ENCODE measurements at regions not wholly inside any gene's neighbourhood (a gene's known extent, or its start where the extent isn't known, plus 50 kb on each side); places are given as distances from the start of the nearest gene placed in this dataset.

DNA sequence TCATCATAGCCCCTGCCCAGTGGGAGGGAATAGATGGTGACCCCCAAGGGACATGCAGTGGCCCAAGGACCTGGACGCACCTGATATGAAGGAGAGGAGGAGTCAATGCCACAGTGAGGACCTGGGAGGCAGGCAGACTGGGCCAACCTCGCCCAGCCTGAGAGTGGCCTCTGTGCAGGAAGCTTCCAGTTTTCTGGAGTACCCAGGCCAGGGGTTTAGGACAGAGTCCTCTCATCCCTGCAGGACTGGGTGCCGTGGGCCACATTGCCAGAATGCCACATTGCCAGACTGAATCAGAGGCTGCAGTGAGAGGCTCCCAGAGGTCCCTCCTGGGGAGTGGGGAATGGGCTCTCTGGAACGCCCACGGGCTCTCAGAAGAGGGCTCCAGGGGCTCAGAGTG, 82.9 kb upstream of the VSTM2B start:
- no peak overlapping the region for H3K27ac ChIP-seq
- H3K4me3 ChIP-seq = no peak overlapping the region
- no peak for DNase-seq (ENCODE audit: low spot score)
- TF ChIP-seq, protein P1, sequence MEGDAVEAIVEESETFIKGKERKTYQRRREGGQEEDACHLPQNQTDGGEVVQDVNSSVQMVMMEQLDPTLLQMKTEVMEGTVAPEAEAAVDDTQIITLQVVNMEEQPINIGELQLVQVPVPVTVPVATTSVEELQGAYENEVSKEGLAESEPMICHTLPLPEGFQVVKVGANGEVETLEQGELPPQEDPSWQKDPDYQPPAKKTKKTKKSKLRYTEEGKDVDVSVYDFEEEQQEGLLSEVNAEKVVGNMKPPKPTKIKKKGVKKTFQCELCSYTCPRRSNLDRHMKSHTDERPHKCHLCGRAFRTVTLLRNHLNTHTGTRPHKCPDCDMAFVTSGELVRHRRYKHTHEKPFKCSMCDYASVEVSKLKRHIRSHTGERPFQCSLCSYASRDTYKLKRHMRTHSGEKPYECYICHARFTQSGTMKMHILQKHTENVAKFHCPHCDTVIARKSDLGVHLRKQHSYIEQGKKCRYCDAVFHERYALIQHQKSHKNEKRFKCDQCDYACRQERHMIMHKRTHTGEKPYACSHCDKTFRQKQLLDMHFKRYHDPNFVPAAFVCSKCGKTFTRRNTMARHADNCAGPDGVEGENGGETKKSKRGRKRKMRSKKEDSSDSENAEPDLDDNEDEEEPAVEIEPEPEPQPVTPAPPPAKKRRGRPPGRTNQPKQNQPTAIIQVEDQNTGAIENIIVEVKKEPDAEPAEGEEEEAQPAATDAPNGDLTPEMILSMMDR (IDR thresholded peaks at IDR 0.05) = no peak

DNA sequence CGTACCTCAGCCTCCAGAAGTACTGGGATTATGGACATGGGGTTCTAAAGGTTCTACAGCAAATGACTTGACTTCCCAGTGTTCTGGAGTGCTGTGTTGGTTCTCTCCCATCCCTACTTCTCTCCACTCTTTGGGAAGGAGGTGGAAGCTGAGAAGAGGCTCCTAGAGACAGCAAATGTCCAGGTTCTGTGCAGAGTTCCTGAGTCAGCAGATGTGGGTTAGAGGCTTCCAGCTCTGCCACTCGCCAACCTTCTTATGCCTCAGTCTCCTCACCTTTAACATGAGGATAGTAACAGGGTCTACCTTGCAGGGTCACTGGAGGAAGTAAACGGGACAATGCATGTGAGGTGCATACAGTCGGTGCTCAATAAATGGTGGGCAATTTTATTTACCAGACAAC, 80.5 kb upstream of the VSTM2B start:
- no peak overlapping the region for H3K27ac ChIP-seq
- peak; percentile 35 for DNase-seq (ENCODE audit: low spot score)
- TF ChIP-seq, protein P1 (IDR thresholded peaks at IDR 0.05) = no peak
- no peak overlapping the region for H3K4me3 ChIP-seq

DNA sequence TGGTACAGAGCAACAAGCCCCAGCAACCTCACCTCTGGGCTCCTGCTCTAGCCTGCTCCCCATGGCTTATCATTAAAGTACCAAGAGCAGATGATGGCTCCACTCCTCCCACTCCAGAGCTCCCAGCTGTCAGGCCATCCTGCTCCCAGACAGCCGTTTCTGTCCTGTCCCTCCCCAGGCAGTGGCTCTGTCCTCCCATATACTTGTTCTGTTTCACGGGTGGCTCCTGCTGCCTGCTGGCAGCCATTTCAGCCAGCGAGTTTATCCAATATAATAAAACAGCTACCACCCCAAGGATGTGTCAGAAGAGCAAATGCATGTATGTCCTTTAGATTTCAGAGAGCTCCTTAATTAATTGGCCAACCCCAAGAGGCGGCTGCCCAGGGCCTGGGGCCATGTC, 79.4 kb upstream of the VSTM2B start:
- TF ChIP-seq, protein P1 (IDR thresholded peaks at IDR 0.05) = no peak
- Histone ChIP-seq H3K4me3 (no peak overlapping the region), H3K27ac (no peak overlapping the region)
- peak; percentile 16 for DNase-seq (ENCODE audit: low spot score)

DNA sequence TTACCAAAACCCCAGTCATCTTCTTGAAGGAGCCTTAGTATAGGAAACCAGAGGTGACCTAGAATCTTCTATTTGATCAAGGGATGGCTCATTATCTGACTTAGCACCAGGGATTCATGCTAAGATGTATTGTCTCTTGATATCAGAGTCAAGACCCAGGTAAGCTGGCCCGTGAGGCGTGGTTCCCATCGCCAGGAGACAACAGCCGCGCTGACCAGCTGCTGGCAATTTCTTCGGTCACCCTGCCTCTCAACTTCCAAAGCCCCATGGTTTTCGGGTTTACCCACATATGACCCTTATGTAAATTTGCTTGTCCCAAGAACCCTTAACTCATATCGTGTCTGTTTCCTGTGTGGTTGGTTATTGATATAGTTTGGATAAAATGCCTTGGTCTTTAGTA, 77.7 kb upstream of the VSTM2B start:
- H3K27ac ChIP-seq = no peak overlapping the region
- no peak for DNase-seq (ENCODE audit: low spot score)
- no peak overlapping the region for H3K4me3 ChIP-seq
- TF ChIP-seq, protein P1 (IDR thresholded peaks at IDR 0.05) = no peak

DNA sequence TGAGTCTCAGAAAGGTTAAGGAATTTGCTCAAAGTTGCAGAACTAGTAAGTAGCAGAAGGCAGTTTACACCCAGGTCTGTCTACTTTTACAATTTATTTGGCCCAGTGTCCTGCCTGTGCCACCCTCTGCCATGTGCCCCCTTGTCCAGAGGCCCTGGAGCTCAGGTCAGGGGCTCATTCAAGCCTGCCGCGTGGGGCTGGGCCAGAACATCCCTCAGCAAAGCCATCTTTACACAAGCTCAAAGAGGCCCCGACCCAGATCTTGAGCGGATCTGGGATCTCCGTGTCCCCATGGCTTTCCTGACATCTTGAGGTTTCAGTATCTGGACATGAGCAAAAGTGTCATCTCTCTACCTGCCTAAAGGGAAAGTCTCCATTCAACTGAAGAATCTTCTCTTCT, 76.4 kb upstream of the VSTM2B start:
- no peak overlapping the region for H3K4me3 ChIP-seq
- TF ChIP-seq, protein P1 (IDR thresholded peaks at IDR 0.05) = no peak
- H3K27ac ChIP-seq = no peak overlapping the region
- DNase-seq (ENCODE audit: low spot score) = peak; percentile 24

DNA sequence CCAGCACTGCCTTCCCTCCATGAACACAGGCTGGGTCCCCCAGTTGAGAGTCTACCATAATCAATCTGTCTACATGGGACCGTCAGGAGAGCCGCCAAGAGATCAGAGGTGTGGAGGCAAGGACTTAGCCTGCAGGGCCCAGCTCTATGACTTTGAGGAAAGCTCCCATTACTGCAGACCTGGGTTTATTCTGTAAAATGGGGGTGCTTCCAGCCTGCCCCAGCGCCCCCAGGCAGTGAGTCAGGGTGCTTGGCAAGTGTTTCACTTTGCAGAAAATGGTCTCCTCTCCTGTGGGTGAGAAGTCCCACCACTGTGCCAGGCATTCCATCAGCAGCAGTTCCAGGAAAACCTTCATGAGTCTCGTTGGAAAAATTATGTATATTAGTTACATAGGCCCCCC, 75.5 kb upstream of the VSTM2B start:
- Histone ChIP-seq H3K4me3 (no peak overlapping the region), H3K27ac (no peak overlapping the region)
- TF ChIP-seq, protein P1 (IDR thresholded peaks at IDR 0.05) = no peak
- DNase-seq (ENCODE audit: low spot score) = no peak

DNA sequence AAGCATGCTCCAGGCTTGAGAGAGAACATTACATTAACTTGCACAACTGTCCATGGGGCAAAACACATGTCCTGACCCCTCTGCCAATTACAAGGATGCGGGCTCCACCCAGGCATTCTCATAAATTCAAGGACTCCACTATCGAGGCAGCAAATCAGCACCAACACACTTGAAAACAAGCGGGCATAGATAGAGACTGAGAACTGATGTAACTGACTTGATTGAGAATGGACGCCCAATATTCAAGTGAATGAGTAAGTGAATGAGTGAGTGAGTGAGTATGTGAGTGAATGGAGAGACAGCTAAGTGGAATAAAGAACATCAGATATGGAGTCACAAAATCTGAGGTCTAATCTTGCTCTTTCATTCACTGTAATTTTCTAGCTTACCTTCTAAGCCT, 75.0 kb upstream of the VSTM2B start:
- no peak for DNase-seq (ENCODE audit: low spot score)
- no peak overlapping the region for H3K4me3 ChIP-seq
- TF ChIP-seq, protein P1 (IDR thresholded peaks at IDR 0.05) = no peak
- no peak overlapping the region for H3K27ac ChIP-seq
